Epithelial cell of esophagus (primary cell): ENCODE measurements at regions not wholly inside any gene's neighbourhood (a gene's known extent, or its start where the extent isn't known, plus 50 kb on each side); places are given as distances from the start of the nearest gene placed in this dataset.

Source experiments
- DNase-seq: peaks from one replicate; pipeline ENCODE4 v3.0.0; 2010; ENCODE audit warnings: low read depth
- H3K4me3 ChIP-seq: 2 replicates; pipeline ENCODE4 v1.5.1; 2011; ENCODE audit warnings: mild to moderate bottlenecking, low read length, control low read depth
- TF ChIP-seq, protein P1 (sequence below): IDR thresholded peaks from 2 replicates; pipeline ENCODE4 v1.5.1; 2011; ENCODE audit warnings: low read depth, mild to moderate bottlenecking, low read length, control low read depth, inconsistent platforms; ENCODE audit not compliant: insufficient read depth; ENCODE audit errors: missing control alignments

GRCh38 chr18:64273724-64274123 is 124.8 kb upstream of the LINC00305 start:
- H3K4me3 ChIP-seq: no peak overlapping the region
- TF ChIP-seq, protein P1, sequence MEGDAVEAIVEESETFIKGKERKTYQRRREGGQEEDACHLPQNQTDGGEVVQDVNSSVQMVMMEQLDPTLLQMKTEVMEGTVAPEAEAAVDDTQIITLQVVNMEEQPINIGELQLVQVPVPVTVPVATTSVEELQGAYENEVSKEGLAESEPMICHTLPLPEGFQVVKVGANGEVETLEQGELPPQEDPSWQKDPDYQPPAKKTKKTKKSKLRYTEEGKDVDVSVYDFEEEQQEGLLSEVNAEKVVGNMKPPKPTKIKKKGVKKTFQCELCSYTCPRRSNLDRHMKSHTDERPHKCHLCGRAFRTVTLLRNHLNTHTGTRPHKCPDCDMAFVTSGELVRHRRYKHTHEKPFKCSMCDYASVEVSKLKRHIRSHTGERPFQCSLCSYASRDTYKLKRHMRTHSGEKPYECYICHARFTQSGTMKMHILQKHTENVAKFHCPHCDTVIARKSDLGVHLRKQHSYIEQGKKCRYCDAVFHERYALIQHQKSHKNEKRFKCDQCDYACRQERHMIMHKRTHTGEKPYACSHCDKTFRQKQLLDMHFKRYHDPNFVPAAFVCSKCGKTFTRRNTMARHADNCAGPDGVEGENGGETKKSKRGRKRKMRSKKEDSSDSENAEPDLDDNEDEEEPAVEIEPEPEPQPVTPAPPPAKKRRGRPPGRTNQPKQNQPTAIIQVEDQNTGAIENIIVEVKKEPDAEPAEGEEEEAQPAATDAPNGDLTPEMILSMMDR: no peak
- DNase-seq: no peak

DNA sequence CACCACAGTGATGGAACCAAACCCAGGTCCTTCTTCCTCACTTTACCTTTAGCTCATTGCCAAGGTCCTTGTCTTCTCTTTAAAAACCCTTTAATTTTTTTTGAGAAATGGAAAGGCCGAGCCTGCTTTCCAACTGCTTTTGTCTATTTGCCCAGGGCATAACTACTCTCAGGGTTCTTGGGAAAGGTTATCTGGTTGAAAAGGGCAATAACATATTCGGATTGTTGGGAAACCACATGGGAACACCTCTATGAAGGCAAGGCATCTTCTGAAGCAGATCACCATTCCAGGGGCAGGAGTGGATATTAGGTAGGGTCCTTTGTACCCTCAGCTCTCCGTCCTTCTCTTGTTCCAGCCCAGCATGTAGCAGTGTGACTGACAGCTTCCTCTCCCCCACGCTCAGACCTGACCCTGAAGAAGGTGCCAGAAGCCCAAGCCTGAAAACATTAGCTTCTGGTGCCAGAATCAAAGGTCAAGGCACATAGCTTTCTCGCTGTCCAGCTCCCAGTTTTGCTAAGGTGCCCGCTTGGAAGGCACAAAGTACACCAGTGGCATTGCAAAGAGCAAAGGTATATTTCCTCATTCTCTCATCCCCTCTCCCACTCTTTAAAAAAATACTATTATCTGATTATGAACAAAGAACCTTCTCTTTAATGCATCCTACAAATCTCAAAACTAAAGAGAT is 123.2 kb upstream of the LINC00305 start:
- TF ChIP-seq, protein P1: no peak
- DNase-seq: no peak
- no peak overlapping the region for H3K4me3 ChIP-seq

DNA sequence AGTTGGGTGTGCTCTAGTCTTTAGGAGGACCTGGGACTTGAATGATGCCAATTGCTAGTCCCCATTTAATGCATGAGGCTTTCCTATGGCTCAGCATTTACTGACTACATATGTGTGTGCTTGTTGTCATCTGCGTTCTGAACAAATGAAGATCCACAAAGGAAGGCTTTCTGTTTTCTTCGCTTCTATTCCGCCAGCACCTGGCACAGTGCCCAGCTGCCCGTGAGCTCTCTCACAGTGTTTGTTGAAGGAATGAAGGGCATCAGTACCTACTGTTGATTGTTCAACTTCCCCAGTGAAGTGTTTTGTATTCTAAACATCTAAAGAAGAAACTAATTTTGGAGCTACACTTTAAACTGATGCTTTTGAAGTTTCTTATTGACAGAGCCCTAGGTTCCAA is 122.4 kb upstream of the LINC00305 start:
- DNase-seq: no peak
- no peak overlapping the region for H3K4me3 ChIP-seq
- TF ChIP-seq, protein P1: no peak

- TF ChIP-seq, protein P1: no peak
- H3K4me3 ChIP-seq: no peak overlapping the region
- DNase-seq: no peak
Observed at GRCh38 chr18:64270608-64271007, 121.7 kb upstream of the LINC00305 start.

DNA sequence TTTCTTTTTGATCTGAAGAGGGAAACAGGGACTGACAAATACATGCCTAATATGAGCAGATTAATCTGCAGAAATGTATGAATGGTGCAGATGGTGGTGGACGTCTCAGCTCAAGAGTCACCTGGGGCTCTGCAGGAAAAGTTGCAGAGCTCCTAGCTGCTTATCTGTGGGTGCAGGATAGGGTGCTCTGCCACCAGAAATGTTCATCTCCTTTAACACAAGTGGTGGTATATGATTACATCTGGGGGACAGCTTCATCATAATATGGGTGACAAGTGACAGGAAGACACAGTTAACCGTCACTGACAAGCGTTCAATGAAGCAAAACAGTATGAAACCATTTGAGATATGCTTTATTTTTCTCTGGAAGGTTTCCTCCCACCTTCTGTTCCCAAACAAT is 121.2 kb upstream of the LINC00305 start:
- no peak overlapping the region for H3K4me3 ChIP-seq
- no peak for DNase-seq
- TF ChIP-seq, protein P1: no peak

GRCh38 chr18:64264171-64264570 is 115.3 kb upstream of the LINC00305 start:
- TF ChIP-seq, protein P1: no peak
- no peak for DNase-seq
- H3K4me3 ChIP-seq: no peak overlapping the region

- TF ChIP-seq, protein P1: no peak
- no peak for DNase-seq
- H3K4me3 ChIP-seq: no peak overlapping the region
Observed at GRCh38 chr18:64260810-64261209, 111.9 kb upstream of the LINC00305 start.
